Prostate gland (tissue), 2 donors: ENCODE measurements at regions not wholly inside any gene's neighbourhood (a gene's known extent, or its start where the extent isn't known, plus 50 kb on each side); places are given as distances from the start of the nearest gene placed in this dataset.

Experiments
- DNase-seq: peaks from one replicate; pipeline ENCODE4 v3.0.0-alpha.2; 2019; ENCODE audit warnings: low spot score
- H3K27ac ChIP-seq, 2 donors: fragments of 200-600 bp; sonication (generic); 2 replicates each; pipeline ENCODE4 v1.5.1; 2017 to 2019
- H3K27me3 ChIP-seq: fragments of 200-600 bp; sonication (generic); replicated peaks from 2 replicates; pipeline ENCODE4 v1.5.1; 2019; ENCODE audit not compliant: insufficient read depth
- H3K36me3 ChIP-seq, 2 donors: fragments of 200-600 bp; sonication (generic); 1 replicate in 1 of 2; 2 replicates in 1 of 2; pipeline versions ENCODE4 v1.5.1 to v1.8.1; 2017 to 2019
- H3K4me1 ChIP-seq: fragments of 200-600 bp; sonication (generic); replicated peaks from 2 replicates; pipeline ENCODE4 v1.5.1; 2019
- H3K4me3 ChIP-seq, 2 donors: fragments of 200-600 bp; sonication (generic); 2 replicates each; pipeline ENCODE4 v1.5.1; 2017 to 2019
- H3K9me3 ChIP-seq: fragments of 200-600 bp; sonication (generic); 2 replicates; pipeline ENCODE4 v1.5.1; 2017
- POLR2A ChIP-seq: fragments of 450-650 bp; IDR thresholded peaks from one replicate; pipeline ENCODE4 v1.6.1; 2016; ENCODE audit warnings: antibody characterized with exemption, mild to moderate bottlenecking
- POLR2AphosphoS5 ChIP-seq: sonication (generic); formaldehyde crosslinking; IDR thresholded peaks from one replicate; pipeline ENCODE4 v1.6.1; 2017; ENCODE audit warnings: antibody characterized with exemption
- WGBS: methylation state at CpG from one replicate; pipeline ENCODE4 v1.1.5; 2018; 5-methylcytosine and 5-hydroxymethylcytosine counted together
- intact Hi-C: fragments of 100-400 bp; cut with DNase I; formaldehyde crosslinking; loops from one replicate; pipeline ENCODE4 v1.14.2; 2022
- TF ChIP-seq, protein P1 (sequence below), 4 experiments: fragments of 200-600 bp in 2 of 4; fragments of 450-650 bp in 2 of 4; sonication (generic) in 2 of 4; IDR thresholded peaks; 1 replicate in 3 of 4; 2 replicates in 1 of 4; pipeline ENCODE4 v1.5.1; 2016 to 2019; ENCODE audit warnings: antibody characterized with exemption in 4 of 4, mild to moderate bottlenecking in 2 of 4, moderate library complexity in 2 of 4

DNA sequence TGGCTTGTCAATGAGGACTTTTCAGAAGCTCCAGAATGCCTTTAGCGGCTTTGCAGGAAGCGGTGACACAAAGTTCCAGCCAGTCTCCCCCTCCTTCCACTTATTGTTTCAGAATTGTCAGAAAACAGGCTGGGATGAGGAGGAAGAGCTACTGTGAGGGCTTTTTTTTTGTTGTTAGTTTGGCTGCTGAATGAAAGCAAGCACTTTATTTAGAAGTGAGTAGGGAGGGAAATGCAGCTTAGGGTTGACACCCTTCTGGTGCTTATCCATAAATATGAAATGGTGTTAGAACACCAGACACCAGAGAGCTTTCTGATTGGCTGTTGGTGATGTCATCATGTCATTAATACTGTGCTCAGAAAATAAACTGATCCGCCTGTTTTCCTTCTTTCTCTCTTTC, 251.5 kb downstream of the SOX4 start:
- no peaks in the 10 kb centered on the region for H3K9me3 ChIP-seq
- H3K4me1 ChIP-seq: no peaks in the 10 kb centered on the region
- TF ChIP-seq POLR2AphosphoS5: no peak
- TF ChIP-seq POLR2A: no peak
- TF ChIP-seq, protein P1, sequence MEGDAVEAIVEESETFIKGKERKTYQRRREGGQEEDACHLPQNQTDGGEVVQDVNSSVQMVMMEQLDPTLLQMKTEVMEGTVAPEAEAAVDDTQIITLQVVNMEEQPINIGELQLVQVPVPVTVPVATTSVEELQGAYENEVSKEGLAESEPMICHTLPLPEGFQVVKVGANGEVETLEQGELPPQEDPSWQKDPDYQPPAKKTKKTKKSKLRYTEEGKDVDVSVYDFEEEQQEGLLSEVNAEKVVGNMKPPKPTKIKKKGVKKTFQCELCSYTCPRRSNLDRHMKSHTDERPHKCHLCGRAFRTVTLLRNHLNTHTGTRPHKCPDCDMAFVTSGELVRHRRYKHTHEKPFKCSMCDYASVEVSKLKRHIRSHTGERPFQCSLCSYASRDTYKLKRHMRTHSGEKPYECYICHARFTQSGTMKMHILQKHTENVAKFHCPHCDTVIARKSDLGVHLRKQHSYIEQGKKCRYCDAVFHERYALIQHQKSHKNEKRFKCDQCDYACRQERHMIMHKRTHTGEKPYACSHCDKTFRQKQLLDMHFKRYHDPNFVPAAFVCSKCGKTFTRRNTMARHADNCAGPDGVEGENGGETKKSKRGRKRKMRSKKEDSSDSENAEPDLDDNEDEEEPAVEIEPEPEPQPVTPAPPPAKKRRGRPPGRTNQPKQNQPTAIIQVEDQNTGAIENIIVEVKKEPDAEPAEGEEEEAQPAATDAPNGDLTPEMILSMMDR (IDR thresholded peaks at IDR 0.05): no peak
- WGBS: 45% methylated on average over 3 of the region's 3 CpGs
- H3K27ac ChIP-seq: no peak overlapping the region
- no peak overlapping the region for H3K4me3 ChIP-seq
- no peak for DNase-seq
- H3K27me3 ChIP-seq: no peaks in the 10 kb centered on the region
- intact Hi-C loops: loop anchor here (10.0 kb wide), 1 partner anchor 250 kb away; the partner anchor contains the start of gene SOX4
- no peaks in the 10 kb centered on the region for H3K36me3 ChIP-seq

DNA sequence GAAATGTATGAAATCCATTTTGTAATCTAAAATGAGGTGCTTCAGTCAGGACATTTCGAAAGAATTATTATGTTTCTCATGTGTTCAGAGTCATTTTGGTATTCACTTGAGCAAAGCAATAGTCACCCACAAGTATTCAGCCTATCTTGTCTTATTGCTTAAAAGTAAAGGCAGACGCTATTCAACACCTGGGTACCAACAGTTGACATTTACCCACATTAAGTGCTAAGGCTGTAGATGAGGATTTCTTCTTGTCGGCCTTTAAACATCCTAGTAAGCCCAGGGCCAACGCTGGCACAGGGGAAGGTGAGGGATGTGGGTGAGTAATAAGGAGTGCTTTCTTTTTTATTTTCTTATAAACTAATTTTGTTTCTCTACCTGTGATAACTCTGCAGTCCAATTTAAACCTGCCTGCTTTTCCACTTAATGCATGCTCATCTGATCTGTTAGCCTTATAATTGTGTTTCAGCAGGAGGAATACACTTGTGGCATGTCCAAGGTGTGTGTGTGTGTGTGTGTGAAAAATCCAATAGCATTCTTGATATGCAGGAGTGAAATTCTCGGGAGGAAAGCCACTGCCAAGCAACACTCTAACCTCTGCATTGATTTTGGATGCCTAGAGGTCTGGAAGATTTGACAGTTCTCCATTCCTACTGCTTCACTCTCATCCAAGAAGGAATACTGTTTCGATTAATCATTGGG, 252.0 kb downstream of the SOX4 start:
- H3K9me3 ChIP-seq: no peaks in the 10 kb centered on the region
- intact Hi-C loops: loop anchor here (10.0 kb wide), 1 partner anchor 251 kb away; the partner anchor contains the start of gene SOX4
- H3K4me1 ChIP-seq: no peaks in the 10 kb centered on the region
- 70% methylated on average over 6 of the region's 6 CpGs for WGBS
- TF ChIP-seq POLR2AphosphoS5 (no peak), POLR2A (no peak)
- TF ChIP-seq, protein P1 (IDR thresholded peaks at IDR 0.05): no peak
- no peaks in the 10 kb centered on the region for H3K36me3 ChIP-seq
- no peaks in the 10 kb centered on the region for H3K27me3 ChIP-seq
- H3K27ac ChIP-seq: no peak overlapping the region
- no peak for DNase-seq
- H3K4me3 ChIP-seq: no peak overlapping the region

GRCh38 chr6:21846541-21847451, 253.2 kb downstream of the SOX4 start:
- Histone ChIP-seq H3K27ac (no peak overlapping the region), H3K4me3 (no peak overlapping the region), H3K9me3 (no peaks in the 10 kb centered on the region), H3K36me3 (no peaks in the 10 kb centered on the region), H3K4me1 (no peaks in the 10 kb centered on the region), H3K27me3 (no peaks in the 10 kb centered on the region)
- no peak for DNase-seq
- intact Hi-C loops: loop anchor here (10.0 kb wide), 1 partner anchor 252 kb away; the partner anchor contains the start of gene SOX4
- 42% methylated on average over 12 of the region's 12 CpGs for WGBS
- TF ChIP-seq, protein P1 (IDR thresholded peaks at IDR 0.05): no peak
- TF ChIP-seq POLR2AphosphoS5: no peak
- TF ChIP-seq POLR2A: no peak

DNA sequence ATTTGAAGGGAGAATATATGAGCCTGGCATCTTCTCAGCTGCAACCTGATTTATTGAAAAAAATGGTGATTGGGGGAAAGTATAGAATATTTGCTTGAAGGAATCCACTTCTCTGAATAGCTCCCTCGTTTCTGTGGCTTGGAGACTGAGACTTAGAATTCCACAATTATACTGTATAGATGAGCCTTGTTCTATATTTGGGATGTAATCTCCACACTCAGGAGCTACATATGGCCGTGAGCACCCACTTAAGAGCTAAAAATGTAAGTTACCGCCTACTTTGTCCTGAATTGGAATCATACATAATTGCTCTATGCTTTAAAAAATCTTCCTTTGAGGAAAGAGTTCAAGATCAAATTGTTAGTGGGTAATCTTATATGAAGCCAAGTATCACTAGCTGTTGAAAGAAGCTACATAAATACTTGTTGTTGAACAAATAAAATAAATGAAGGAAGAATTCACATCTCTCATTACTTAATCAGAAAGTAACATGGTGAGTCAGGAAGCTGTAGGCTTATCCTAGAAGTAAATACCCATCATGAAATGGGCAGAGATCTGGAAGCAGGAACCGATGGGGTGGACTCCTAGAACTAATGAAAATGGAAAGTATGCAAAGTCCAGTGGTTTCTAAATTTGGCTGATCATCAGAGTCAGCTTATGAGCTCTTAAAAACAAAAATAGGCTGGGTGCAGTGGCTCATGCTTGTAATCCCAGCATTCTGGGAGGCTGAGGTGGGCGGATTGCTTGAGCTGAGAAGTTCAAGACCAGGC, 254.3 kb downstream of the SOX4 start:
- DNase-seq: no peak
- Histone ChIP-seq H3K4me3 (no peak overlapping the region), H3K27ac (no peak overlapping the region), H3K9me3 (no peaks in the 10 kb centered on the region), H3K36me3 (no peaks in the 10 kb centered on the region), H3K4me1 (no peaks in the 10 kb centered on the region), H3K27me3 (no peaks in the 10 kb centered on the region)
- 83% methylated on average over 5 of the region's 5 CpGs for WGBS
- TF ChIP-seq, protein P1 (IDR thresholded peaks at IDR 0.05): no peak
- TF ChIP-seq POLR2AphosphoS5 (no peak), POLR2A (no peak)
- intact Hi-C loops: loop anchor here (10.0 kb wide), 1 partner anchor 253 kb away; the partner anchor contains the start of gene SOX4
